ENCODE measurements at regions not wholly inside any gene's neighbourhood (a gene's known extent, or its start where the extent isn't known, plus 50 kb on each side); places are given as distances from the start of the nearest gene placed in this dataset.
"Not testable (repeated sequence)": the region's sequence is repeated elsewhere in the genome, so short reads cannot be mapped to it uniquely, and the experiment has no call there.

- intact Hi-C loops (cut with micrococcal nuclease) = no loop called here
These were observed 547.5 kb downstream of the KCNH5 start for GRCh38 chr14:62497708-62498107.

- intact Hi-C loops (cut with micrococcal nuclease) = no loop called here
These were observed 544.1 kb downstream of the KCNH5 start for GRCh38 chr14:62501021-62501750.

GRCh38 chr14:62505045-62505444, 540.2 kb downstream of the KCNH5 start:
- intact Hi-C loops (cut with micrococcal nuclease) = no loop called here

- intact Hi-C loops (cut with micrococcal nuclease) = not testable (repeated sequence)
These were observed 523.9 kb downstream of the KCNH5 start for GRCh38 chr14:62521309-62521708.

- intact Hi-C loops (cut with micrococcal nuclease) = no loop called here
These were observed 517.0 kb downstream of the KCNH5 start for GRCh38 chr14:62528296-62528695.

- intact Hi-C loops (cut with micrococcal nuclease) = no loop called here
These were observed 513.1 kb downstream of the KCNH5 start for GRCh38 chr14:62532181-62532580.

- intact Hi-C loops (cut with micrococcal nuclease) = no loop called here
These were observed 498.3 kb downstream of the KCNH5 start for GRCh38 chr14:62546862-62547474.

- intact Hi-C loops (cut with micrococcal nuclease) = no loop called here
These were observed 487.8 kb downstream of the KCNH5 start for GRCh38 chr14:62557416-62557815.

- intact Hi-C loops (cut with micrococcal nuclease) = no loop called here
These were observed 486.8 kb downstream of the KCNH5 start for GRCh38 chr14:62558451-62558850.

- intact Hi-C loops (cut with micrococcal nuclease) = no loop called here
These were observed 460.0 kb downstream of the KCNH5 start for GRCh38 chr14:62585247-62585646.

GRCh38 chr14:62592877-62593276, 452.4 kb downstream of the KCNH5 start:
- intact Hi-C loops (cut with micrococcal nuclease) = no loop called here

GRCh38 chr14:62597143-62597542, 448.1 kb downstream of the KCNH5 start:
- intact Hi-C loops (cut with micrococcal nuclease) = no loop called here

GRCh38 chr14:62599616-62600385, 445.5 kb downstream of the KCNH5 start:
- intact Hi-C loops (cut with micrococcal nuclease) = no loop called here

GRCh38 chr14:62602712-62603111, 442.5 kb downstream of the KCNH5 start:
- intact Hi-C loops (cut with micrococcal nuclease) = no loop called here

- intact Hi-C loops (cut with micrococcal nuclease) = no loop called here
These were observed 440.7 kb downstream of the KCNH5 start for GRCh38 chr14:62604524-62604923.

- intact Hi-C loops (cut with micrococcal nuclease) = no loop called here
These were observed 431.1 kb downstream of the KCNH5 start for GRCh38 chr14:62614122-62614521.

GRCh38 chr14:62616668-62617067, 428.6 kb downstream of the KCNH5 start:
- intact Hi-C loops (cut with micrococcal nuclease) = no loop called here

- intact Hi-C loops (cut with micrococcal nuclease) = no loop called here
These were observed 418.8 kb downstream of the KCNH5 start for GRCh38 chr14:62626416-62626815.

GRCh38 chr14:62629176-62629725, 416.0 kb downstream of the KCNH5 start:
- intact Hi-C loops (cut with micrococcal nuclease) = no loop called here

- intact Hi-C loops (cut with micrococcal nuclease) = no loop called here
These were observed 414.1 kb downstream of the KCNH5 start for GRCh38 chr14:62631176-62631575.

- intact Hi-C loops (cut with micrococcal nuclease) = no loop called here
These were observed 412.5 kb downstream of the KCNH5 start for GRCh38 chr14:62632771-62633170.

- intact Hi-C loops (cut with micrococcal nuclease) = no loop called here
These were observed 399.6 kb downstream of the KCNH5 start for GRCh38 chr14:62645649-62646048.
